KMS-11 (cell line): ENCODE measurements at regions not wholly inside any gene's neighbourhood (a gene's known extent, or its start where the extent isn't known, plus 50 kb on each side); places are given as distances from the start of the nearest gene placed in this dataset.

ENCODE experiments used
- H2AFZ ChIP-seq: fragments of 200-600 bp; sonication (generic); 2 replicates; pipeline ENCODE4 v1.6.1; 2016; ENCODE audit warnings: antibody characterized with exemption, mixed run types, low read depth
- H3K27ac ChIP-seq: fragments of 200-600 bp; sonication (generic); 2 replicates; pipeline ENCODE4 v1.6.1; 2016; ENCODE audit warnings: mild to moderate bottlenecking, mixed run types
- H3K27me3 ChIP-seq: fragments of 200-600 bp; sonication (generic); 2 replicates; pipeline ENCODE4 v1.6.1; 2017; ENCODE audit warnings: mild to moderate bottlenecking, low read depth, mixed run types, moderate library complexity; ENCODE audit not compliant: insufficient read depth
- H3K36me3 ChIP-seq: fragments of 200-600 bp; sonication (generic); 2 replicates; pipeline ENCODE4 v1.6.1; 2017; ENCODE audit warnings: mild to moderate bottlenecking, mixed run types; ENCODE audit not compliant: insufficient read depth
- H3K4me1 ChIP-seq: fragments of 200-600 bp; sonication (generic); 2 replicates; pipeline ENCODE4 v1.6.1; 2016; ENCODE audit warnings: mild to moderate bottlenecking, low read depth, mixed run types; ENCODE audit not compliant: poor library complexity, severe bottlenecking
- H3K4me2 ChIP-seq: fragments of 200-600 bp; sonication (generic); 2 replicates; pipeline ENCODE4 v1.7.0; 2016; ENCODE audit warnings: mild to moderate bottlenecking, mixed run types
- H3K4me3 ChIP-seq: fragments of 200-600 bp; sonication (generic); IDR thresholded peaks from 2 replicates; pipeline ENCODE4 v1.6.1; 2017; ENCODE audit warnings: low read depth, low read length, mixed read lengths; ENCODE audit not compliant: insufficient read depth
- H3K79me2 ChIP-seq: fragments of 200-600 bp; sonication (generic); 2 replicates; pipeline ENCODE4 v1.6.1; 2016; ENCODE audit warnings: low read depth, mixed run types; ENCODE audit not compliant: insufficient read depth
- H3K9ac ChIP-seq: fragments of 200-600 bp; sonication (generic); 2 replicates; pipeline ENCODE4 v1.6.1; 2016; ENCODE audit warnings: mild to moderate bottlenecking, mixed run types
- H4K20me1 ChIP-seq: fragments of 200-600 bp; sonication (generic); 2 replicates; pipeline ENCODE4 v1.6.1; 2016; ENCODE audit warnings: mild to moderate bottlenecking, mixed run types; ENCODE audit not compliant: insufficient read depth
- CTCF ChIP-seq: fragments of 200-600 bp; sonication (generic); conservative IDR thresholded peaks from 2 replicates; pipeline ENCODE4 v1.6.1; 2017; ENCODE audit warnings: low read depth, mild to moderate bottlenecking, antibody characterized with exemption, low read length, moderate library complexity, mixed read lengths

GRCh38 chr15:53210653-53211052 is 420.5 kb upstream of the ONECUT1 start:
- no peak overlapping the region for H2AFZ ChIP-seq
- no peak overlapping the region for H3K4me3 ChIP-seq
- no peak for TF ChIP-seq CTCF
- no peaks in the 10 kb centered on the region for H3K4me1 ChIP-seq
- no peaks in the 10 kb centered on the region for H4K20me1 ChIP-seq
- no peak overlapping the region for H3K9ac ChIP-seq
- H3K36me3 ChIP-seq, result no peaks in the 10 kb centered on the region
- H3K27me3 ChIP-seq, result no peaks in the 10 kb centered on the region
- H3K27ac ChIP-seq, result no peak overlapping the region
- no peaks in the 10 kb centered on the region for H3K79me2 ChIP-seq
- no peak overlapping the region for H3K4me2 ChIP-seq

- Histone ChIP-seq H3K27ac (no peak overlapping the region), H3K4me3 (no peak overlapping the region), H2AFZ (no peak overlapping the region)
Observed at GRCh38 chr15:53209396-53210042, 419.4 kb upstream of the ONECUT1 start.

GRCh38 chr15:53208751-53209150 is 418.6 kb upstream of the ONECUT1 start:
- no peak overlapping the region for H3K27ac ChIP-seq
- no peaks in the 10 kb centered on the region for H3K36me3 ChIP-seq
- H3K27me3 ChIP-seq, result no peaks in the 10 kb centered on the region
- H2AFZ ChIP-seq, result no peak overlapping the region
- no peak for TF ChIP-seq CTCF
- H3K79me2 ChIP-seq, result no peaks in the 10 kb centered on the region
- H3K4me1 ChIP-seq, result peaks cover 3% of the 10 kb centered on the region
- no peak overlapping the region for H3K4me2 ChIP-seq
- H4K20me1 ChIP-seq, result no peaks in the 10 kb centered on the region
- H3K4me3 ChIP-seq, result no peak overlapping the region
- H3K9ac ChIP-seq, result no peak overlapping the region

More at GRCh38 chr15:53209396-53210042, 419.4 kb upstream of the ONECUT1 start:
- H3K4me2 ChIP-seq, result no peak overlapping the region
- TF ChIP-seq CTCF, result no peak
- H4K20me1 ChIP-seq, result no peaks in the 10 kb centered on the region
- no peaks in the 10 kb centered on the region for H3K4me1 ChIP-seq
- H3K79me2 ChIP-seq, result no peaks in the 10 kb centered on the region
- no peaks in the 10 kb centered on the region for H3K36me3 ChIP-seq
- no peaks in the 10 kb centered on the region for H3K27me3 ChIP-seq
- H3K9ac ChIP-seq, result no peak overlapping the region

GRCh38 chr15:53203454-53203853 is 413.3 kb upstream of the ONECUT1 start:
- Histone ChIP-seq H4K20me1 (no peaks in the 10 kb centered on the region), H3K9ac (no peak overlapping the region), H3K27ac (no peak overlapping the region), H3K79me2 (no peaks in the 10 kb centered on the region), H3K36me3 (no peaks in the 10 kb centered on the region), H2AFZ (no peak overlapping the region), H3K27me3 (no peaks in the 10 kb centered on the region), H3K4me2 (no peak overlapping the region; the same call in 1 of the 2 replicates), H3K4me1 (peaks cover 10% of the 10 kb centered on the region), H3K4me3 (no peak overlapping the region)
- no peak for TF ChIP-seq CTCF
